ENCODE measurements at regions not wholly inside any gene's neighbourhood (a gene's known extent, or its start where the extent isn't known, plus 50 kb on each side); places are given as distances from the start of the nearest gene placed in this dataset.

DNA sequence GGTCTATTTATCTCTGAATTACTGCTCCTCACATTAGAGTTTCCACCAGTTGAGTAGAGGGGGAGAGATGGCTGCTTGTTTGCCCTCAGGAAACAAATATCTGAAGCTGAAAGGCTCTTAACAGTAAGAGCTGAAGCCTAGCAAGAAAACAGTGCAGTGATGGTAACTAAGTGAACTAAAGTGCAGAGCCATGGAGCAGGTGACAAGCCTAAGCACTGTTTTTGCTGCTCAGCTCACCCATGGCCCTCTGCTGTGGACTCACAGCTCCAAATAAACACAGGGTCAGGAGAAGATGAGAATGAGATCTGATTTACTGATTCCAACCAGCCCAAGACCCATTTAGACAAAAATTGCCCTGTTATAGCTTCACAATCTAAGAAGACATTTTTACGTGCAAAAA, 118.4 kb downstream of the ETAA1 start (continued):
- TF ChIP-seq SMC3 (IDR thresholded peaks at IDR 0.05; ENCODE audit: low read length) (no peak), NCOA2 (CRISPR knock-in tag; IDR thresholded peaks at IDR 0.05) (no peak), ZFYVE20 (CRISPR knock-in tag; IDR thresholded peaks at IDR 0.05; ENCODE audit: borderline replicate concordance, low read depth) (no peak), SRSF1 (optimal IDR thresholded peaks at IDR 0.05; ENCODE audit: low read depth, low read length) (no peak), JUNB (CRISPR knock-in tag; IDR thresholded peaks at IDR 0.05; ENCODE audit: borderline replicate concordance) (no peak), ZMYM2 (CRISPR knock-in tag; IDR thresholded peaks at IDR 0.05) (no peak), ZNF737 (CRISPR knock-in tag; IDR thresholded peaks at IDR 0.05; ENCODE audit: borderline replicate concordance) (no peak)
- TF ChIP-seq, protein P1, sequence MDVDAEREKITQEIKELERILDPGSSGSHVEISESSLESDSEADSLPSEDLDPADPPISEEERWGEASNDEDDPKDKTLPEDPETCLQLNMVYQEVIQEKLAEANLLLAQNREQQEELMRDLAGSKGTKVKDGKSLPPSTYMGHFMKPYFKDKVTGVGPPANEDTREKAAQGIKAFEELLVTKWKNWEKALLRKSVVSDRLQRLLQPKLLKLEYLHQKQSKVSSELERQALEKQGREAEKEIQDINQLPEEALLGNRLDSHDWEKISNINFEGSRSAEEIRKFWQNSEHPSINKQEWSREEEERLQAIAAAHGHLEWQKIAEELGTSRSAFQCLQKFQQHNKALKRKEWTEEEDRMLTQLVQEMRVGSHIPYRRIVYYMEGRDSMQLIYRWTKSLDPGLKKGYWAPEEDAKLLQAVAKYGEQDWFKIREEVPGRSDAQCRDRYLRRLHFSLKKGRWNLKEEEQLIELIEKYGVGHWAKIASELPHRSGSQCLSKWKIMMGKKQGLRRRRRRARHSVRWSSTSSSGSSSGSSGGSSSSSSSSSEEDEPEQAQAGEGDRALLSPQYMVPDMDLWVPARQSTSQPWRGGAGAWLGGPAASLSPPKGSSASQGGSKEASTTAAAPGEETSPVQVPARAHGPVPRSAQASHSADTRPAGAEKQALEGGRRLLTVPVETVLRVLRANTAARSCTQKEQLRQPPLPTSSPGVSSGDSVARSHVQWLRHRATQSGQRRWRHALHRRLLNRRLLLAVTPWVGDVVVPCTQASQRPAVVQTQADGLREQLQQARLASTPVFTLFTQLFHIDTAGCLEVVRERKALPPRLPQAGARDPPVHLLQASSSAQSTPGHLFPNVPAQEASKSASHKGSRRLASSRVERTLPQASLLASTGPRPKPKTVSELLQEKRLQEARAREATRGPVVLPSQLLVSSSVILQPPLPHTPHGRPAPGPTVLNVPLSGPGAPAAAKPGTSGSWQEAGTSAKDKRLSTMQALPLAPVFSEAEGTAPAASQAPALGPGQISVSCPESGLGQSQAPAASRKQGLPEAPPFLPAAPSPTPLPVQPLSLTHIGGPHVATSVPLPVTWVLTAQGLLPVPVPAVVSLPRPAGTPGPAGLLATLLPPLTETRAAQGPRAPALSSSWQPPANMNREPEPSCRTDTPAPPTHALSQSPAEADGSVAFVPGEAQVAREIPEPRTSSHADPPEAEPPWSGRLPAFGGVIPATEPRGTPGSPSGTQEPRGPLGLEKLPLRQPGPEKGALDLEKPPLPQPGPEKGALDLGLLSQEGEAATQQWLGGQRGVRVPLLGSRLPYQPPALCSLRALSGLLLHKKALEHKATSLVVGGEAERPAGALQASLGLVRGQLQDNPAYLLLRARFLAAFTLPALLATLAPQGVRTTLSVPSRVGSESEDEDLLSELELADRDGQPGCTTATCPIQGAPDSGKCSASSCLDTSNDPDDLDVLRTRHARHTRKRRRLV (CRISPR knock-in tag; IDR thresholded peaks at IDR 0.05), result no peak
- TF ChIP-seq, protein P2, sequence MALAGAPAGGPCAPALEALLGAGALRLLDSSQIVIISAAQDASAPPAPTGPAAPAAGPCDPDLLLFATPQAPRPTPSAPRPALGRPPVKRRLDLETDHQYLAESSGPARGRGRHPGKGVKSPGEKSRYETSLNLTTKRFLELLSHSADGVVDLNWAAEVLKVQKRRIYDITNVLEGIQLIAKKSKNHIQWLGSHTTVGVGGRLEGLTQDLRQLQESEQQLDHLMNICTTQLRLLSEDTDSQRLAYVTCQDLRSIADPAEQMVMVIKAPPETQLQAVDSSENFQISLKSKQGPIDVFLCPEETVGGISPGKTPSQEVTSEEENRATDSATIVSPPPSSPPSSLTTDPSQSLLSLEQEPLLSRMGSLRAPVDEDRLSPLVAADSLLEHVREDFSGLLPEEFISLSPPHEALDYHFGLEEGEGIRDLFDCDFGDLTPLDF (CRISPR knock-in tag; IDR thresholded peaks at IDR 0.05), result no peak
- TF ChIP-seq, protein P3, sequence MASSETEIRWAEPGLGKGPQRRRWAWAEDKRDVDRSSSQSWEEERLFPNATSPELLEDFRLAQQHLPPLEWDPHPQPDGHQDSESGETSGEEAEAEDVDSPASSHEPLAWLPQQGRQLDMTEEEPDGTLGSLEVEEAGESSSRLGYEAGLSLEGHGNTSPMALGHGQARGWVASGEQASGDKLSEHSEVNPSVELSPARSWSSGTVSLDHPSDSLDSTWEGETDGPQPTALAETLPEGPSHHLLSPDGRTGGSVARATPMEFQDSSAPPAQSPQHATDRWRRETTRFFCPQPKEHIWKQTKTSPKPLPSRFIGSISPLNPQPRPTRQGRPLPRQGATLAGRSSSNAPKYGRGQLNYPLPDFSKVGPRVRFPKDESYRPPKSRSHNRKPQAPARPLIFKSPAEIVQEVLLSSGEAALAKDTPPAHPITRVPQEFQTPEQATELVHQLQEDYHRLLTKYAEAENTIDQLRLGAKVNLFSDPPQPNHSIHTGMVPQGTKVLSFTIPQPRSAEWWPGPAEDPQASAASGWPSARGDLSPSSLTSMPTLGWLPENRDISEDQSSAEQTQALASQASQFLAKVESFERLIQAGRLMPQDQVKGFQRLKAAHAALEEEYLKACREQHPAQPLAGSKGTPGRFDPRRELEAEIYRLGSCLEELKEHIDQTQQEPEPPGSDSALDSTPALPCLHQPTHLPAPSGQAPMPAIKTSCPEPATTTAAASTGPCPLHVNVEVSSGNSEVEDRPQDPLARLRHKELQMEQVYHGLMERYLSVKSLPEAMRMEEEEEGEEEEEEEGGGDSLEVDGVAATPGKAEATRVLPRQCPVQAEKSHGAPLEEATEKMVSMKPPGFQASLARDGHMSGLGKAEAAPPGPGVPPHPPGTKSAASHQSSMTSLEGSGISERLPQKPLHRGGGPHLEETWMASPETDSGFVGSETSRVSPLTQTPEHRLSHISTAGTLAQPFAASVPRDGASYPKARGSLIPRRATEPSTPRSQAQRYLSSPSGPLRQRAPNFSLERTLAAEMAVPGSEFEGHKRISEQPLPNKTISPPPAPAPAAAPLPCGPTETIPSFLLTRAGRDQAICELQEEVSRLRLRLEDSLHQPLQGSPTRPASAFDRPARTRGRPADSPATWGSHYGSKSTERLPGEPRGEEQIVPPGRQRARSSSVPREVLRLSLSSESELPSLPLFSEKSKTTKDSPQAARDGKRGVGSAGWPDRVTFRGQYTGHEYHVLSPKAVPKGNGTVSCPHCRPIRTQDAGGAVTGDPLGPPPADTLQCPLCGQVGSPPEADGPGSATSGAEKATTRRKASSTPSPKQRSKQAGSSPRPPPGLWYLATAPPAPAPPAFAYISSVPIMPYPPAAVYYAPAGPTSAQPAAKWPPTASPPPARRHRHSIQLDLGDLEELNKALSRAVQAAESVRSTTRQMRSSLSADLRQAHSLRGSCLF (CRISPR knock-in tag; IDR thresholded peaks at IDR 0.05; ENCODE audit: borderline replicate concordance), result no peak
